H9 (cell line): ENCODE measurements at regions not wholly inside any gene's neighbourhood (a gene's known extent, or its start where the extent isn't known, plus 50 kb on each side); places are given as distances from the start of the nearest gene placed in this dataset.

Experiments used
- DNase-seq: peaks from one replicate; pipeline ENCODE4 v3.0.0-alpha.2; 2017
- H2AFZ ChIP-seq: one replicate; pipeline ENCODE4 v1.6.1; 2013; ENCODE audit warnings: mild to moderate bottlenecking, low read length, control low read depth, moderate library complexity
- H2AK5ac ChIP-seq: 2 replicates; pipeline ENCODE4 v1.6.1; 2013; ENCODE audit warnings: low read length, control low read depth, mixed read lengths; ENCODE audit not compliant: insufficient read length
- H2BK120ac ChIP-seq: one replicate; pipeline ENCODE4 v1.6.1; 2013; ENCODE audit warnings: low read depth, mild to moderate bottlenecking, low read length, control low read depth, inconsistent platforms; ENCODE audit not compliant: poor library complexity, severe bottlenecking
- H2BK12ac ChIP-seq: 2 replicates; pipeline ENCODE4 v1.6.1; 2013; ENCODE audit warnings: low read length, control low read depth, mixed read lengths, low read depth; ENCODE audit not compliant: insufficient read length
- H2BK15ac ChIP-seq: 2 replicates; pipeline ENCODE4 v1.6.1; 2013; ENCODE audit warnings: low read depth, low read length, control low read depth
- H2BK20ac ChIP-seq: one replicate; pipeline ENCODE4 v1.6.1; 2013; ENCODE audit warnings: low read depth, mild to moderate bottlenecking, low read length, control low read depth, inconsistent platforms; ENCODE audit not compliant: poor library complexity, severe bottlenecking
- H2BK5ac ChIP-seq: 2 replicates; pipeline ENCODE4 v1.6.1; 2013; ENCODE audit warnings: low read length, control low read depth, mixed read lengths; ENCODE audit not compliant: insufficient read length
- H3K14ac ChIP-seq: 2 replicates; pipeline ENCODE4 v1.6.1; 2013; ENCODE audit warnings: low read length, control low read depth; ENCODE audit not compliant: insufficient read depth
- H3K18ac ChIP-seq: 2 replicates; pipeline ENCODE4 v1.6.1; 2013; ENCODE audit warnings: low read depth, mild to moderate bottlenecking, mixed read lengths, low read length, control low read depth; ENCODE audit not compliant: insufficient read length
- H3K23ac ChIP-seq: 2 replicates; pipeline ENCODE4 v1.6.1; 2013; ENCODE audit warnings: low read length, control low read depth, mixed read lengths, low read depth; ENCODE audit not compliant: insufficient read length
- H3K23me2 ChIP-seq: 2 replicates; pipeline ENCODE4 v1.6.1; 2013; ENCODE audit warnings: low read depth, mild to moderate bottlenecking, mixed read lengths, low read length, control low read depth; ENCODE audit not compliant: insufficient read length, poor library complexity, severe bottlenecking
- H3K27ac ChIP-seq: 2 replicates; pipeline ENCODE4 v1.5.1; 2013; ENCODE audit warnings: low read length, control low read depth, mixed read lengths, low read depth; ENCODE audit not compliant: insufficient read length
- H3K27me3 ChIP-seq: 2 replicates; pipeline ENCODE4 v1.6.1; 2013; ENCODE audit warnings: low read length, control low read depth, inconsistent platforms; ENCODE audit not compliant: insufficient read depth
- H3K4ac ChIP-seq: 2 replicates; pipeline ENCODE4 v1.6.1; 2013; ENCODE audit warnings: low read depth, mild to moderate bottlenecking, control low read depth, inconsistent platforms, low read length, moderate library complexity
- H3K4me1 ChIP-seq: 2 replicates; pipeline ENCODE4 v1.6.1; 2013; ENCODE audit warnings: low read length, control low read depth, inconsistent platforms; ENCODE audit not compliant: insufficient read depth
- H3K4me2 ChIP-seq: 2 replicates; pipeline ENCODE4 v1.6.1; 2013; ENCODE audit warnings: low read length, control low read depth, mixed read lengths; ENCODE audit not compliant: insufficient read length, insufficient read depth
- H3K56ac ChIP-seq: 2 replicates; pipeline ENCODE4 v1.6.1; 2013; ENCODE audit warnings: low read depth, mild to moderate bottlenecking, mixed read lengths, low read length, control low read depth; ENCODE audit not compliant: insufficient read length
- H3K79me1 ChIP-seq: 2 replicates; pipeline ENCODE4 v1.6.1; 2013; ENCODE audit warnings: low read depth, mild to moderate bottlenecking, moderate library complexity, low read length, control low read depth, inconsistent platforms; ENCODE audit not compliant: insufficient read depth, poor library complexity, severe bottlenecking
- H3K79me2 ChIP-seq: 2 replicates; pipeline ENCODE4 v1.6.1; 2013; ENCODE audit warnings: low read length, control low read depth, inconsistent platforms; ENCODE audit not compliant: insufficient read depth
- H3K9ac ChIP-seq: 2 replicates; pipeline ENCODE4 v1.6.1; 2013; ENCODE audit warnings: low read length, control low read depth, mixed read lengths; ENCODE audit not compliant: insufficient read length; ENCODE audit errors: extremely low read depth
- H3K9me3 ChIP-seq: one replicate; pipeline ENCODE4 v1.6.1; 2013; ENCODE audit warnings: low read depth, low read length, inconsistent platforms; ENCODE audit not compliant: control insufficient read depth
- H3T11ph ChIP-seq: one replicate; pipeline ENCODE4 v1.6.1; 2013; ENCODE audit warnings: mild to moderate bottlenecking, low read length, control low read depth, inconsistent platforms
- H4K20me1 ChIP-seq: one replicate; pipeline ENCODE4 v1.6.1; 2013; ENCODE audit not compliant: control insufficient read depth, insufficient read length, insufficient read depth
- H4K5ac ChIP-seq: 2 replicates; pipeline ENCODE4 v1.6.1; 2013; ENCODE audit warnings: low read depth, mild to moderate bottlenecking, mixed read lengths, low read length, control low read depth; ENCODE audit not compliant: insufficient read length
- H4K8ac ChIP-seq: replicated peaks from 2 replicates; pipeline ENCODE4 v1.6.1; 2013; ENCODE audit warnings: low read length, control low read depth, mixed read lengths, low read depth; ENCODE audit not compliant: insufficient read length
- H4K91ac ChIP-seq: 2 replicates; pipeline ENCODE4 v1.6.1; 2013; ENCODE audit warnings: low read depth, mild to moderate bottlenecking, moderate library complexity, mixed read lengths, low read length, control low read depth; ENCODE audit not compliant: insufficient read length
- H3K27ac Mint-ChIP-seq, 3 experiments: 2 replicates in 2 of 3; 3 replicates in 1 of 3; pipeline ENCODE4 v1.8.0; 2020 to 2021; ENCODE audit warnings: mixed read lengths in 3 of 3, mild to moderate bottlenecking in 1 of 3, moderate library complexity in 1 of 3
- H3K27me3 Mint-ChIP-seq: 2 replicates; pipeline ENCODE4 v1.8.0; 2021; ENCODE audit warnings: low read depth, mild to moderate bottlenecking, moderate library complexity, mixed read lengths
- H3K36me3 Mint-ChIP-seq, 3 experiments: 2 replicates in 2 of 3; 3 replicates in 1 of 3; pipeline ENCODE4 v1.8.0; 2020 to 2021; ENCODE audit warnings: low read depth in 3 of 3, mixed read lengths in 3 of 3; ENCODE audit not compliant: insufficient read depth in 1 of 3
- H3K4me1 Mint-ChIP-seq, 2 experiments: 2 replicates each; pipeline ENCODE4 v1.8.0; 2020; ENCODE audit warnings: mixed read lengths in 2 of 2
- H3K4me3 Mint-ChIP-seq, 2 experiments: 2 replicates in 1 of 2; 3 replicates in 1 of 2; pipeline ENCODE4 v1.8.0; 2020 to 2021; ENCODE audit warnings: mild to moderate bottlenecking in 2 of 2, mixed read lengths in 2 of 2, moderate library complexity in 1 of 2
- H3K9me3 Mint-ChIP-seq, 2 experiments: 2 replicates in 1 of 2; 3 replicates in 1 of 2; pipeline ENCODE4 v1.8.0; 2020; ENCODE audit warnings: mild to moderate bottlenecking in 2 of 2, mixed read lengths in 2 of 2, moderate library complexity in 1 of 2
- CTCF ChIP-seq: fragments of 200-600 bp; sonication (generic); conservative IDR thresholded peaks from 3 replicates; pipeline ENCODE4 v1.8.0; 2021; ENCODE audit warnings: antibody characterized with exemption, mild to moderate bottlenecking
- WGBS: extraction: QIAGEN DNeasy Blood & Tissue Kit; methylation state at CpG from one replicate; pipeline ENCODE4 v1.1.7; 2013; ENCODE audit warnings: missing lambda C conversion rate, low lambda C conversion rate, mixed read lengths; ENCODE audit not compliant: insufficient read length; ENCODE audit errors: extremely low coverage; 5-methylcytosine and 5-hydroxymethylcytosine counted together

DNA sequence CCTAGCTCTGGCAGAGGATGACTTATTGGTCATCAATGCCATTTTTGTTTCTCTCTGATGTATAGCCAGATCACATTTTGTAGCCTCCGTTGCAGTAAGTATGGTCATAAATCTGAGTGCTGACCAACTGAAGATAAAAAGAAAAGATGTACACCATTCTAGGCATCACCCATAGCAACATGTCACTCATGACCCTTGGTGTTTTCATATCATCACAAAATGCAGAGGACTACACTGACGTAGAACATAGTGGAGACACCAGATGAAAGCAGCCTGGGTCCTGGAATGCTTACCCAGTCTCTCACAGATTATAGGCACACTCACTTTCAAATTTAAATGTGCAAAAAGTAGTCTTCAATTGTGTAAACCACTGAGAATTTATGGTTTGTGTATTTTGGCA is 172.8 kb downstream of the PDHA2 start:
- no peak overlapping the region for H4K91ac ChIP-seq
- H3K9me3 ChIP-seq = no peaks in the 10 kb centered on the region
- no peak overlapping the region for H3K9ac ChIP-seq
- no peak overlapping the region for H2BK5ac ChIP-seq
- H3K4ac ChIP-seq = no peak overlapping the region
- H2BK120ac ChIP-seq = no peak overlapping the region
- no peak overlapping the region for H3K56ac ChIP-seq
- WGBS = no CpG with 5 or more reads among the region's 2 CpGs
- no peak overlapping the region for H3K4me2 ChIP-seq
- H2BK20ac ChIP-seq = no peak overlapping the region
- no peak overlapping the region for H4K5ac ChIP-seq
- H3K18ac ChIP-seq = no peak overlapping the region
- Mint-ChIP-seq H3K4me1 (peaks cover 5 to 11% of the 10 kb centered on the region in 2 experiments; a peak in 3 of 4 replicates), H3K36me3 (peaks cover 0 to 4% (median 0%) of the 10 kb centered on the region in 3 experiments; a peak in 1 of 7 replicates), H3K4me3 (no peak overlapping the region), H3K9me3 (no peaks in the 10 kb centered on the region; a peak in 3 of 5 replicates), H3K27ac (no peak overlapping the region), H3K27me3 (no peaks in the 10 kb centered on the region)
- H3K79me1 ChIP-seq = no peaks in the 10 kb centered on the region
- no peak overlapping the region for H3K14ac ChIP-seq
- H4K20me1 ChIP-seq = no peaks in the 10 kb centered on the region
- H3K4me1 ChIP-seq = peaks cover 3% of the 10 kb centered on the region; the same call in 1 of the 2 replicates
- no peak overlapping the region for H4K8ac ChIP-seq
- no peak overlapping the region for H3T11ph ChIP-seq
- no peak overlapping the region for H3K23ac ChIP-seq
- no peaks in the 10 kb centered on the region for H3K27me3 ChIP-seq
- H2AFZ ChIP-seq = no peak overlapping the region
- no peak for DNase-seq
- H3K79me2 ChIP-seq = no peaks in the 10 kb centered on the region
- H2BK15ac ChIP-seq = no peak overlapping the region
- H3K27ac ChIP-seq = no peak overlapping the region
- H3K23me2 ChIP-seq = no peaks in the 10 kb centered on the region
- no peak overlapping the region for H2BK12ac ChIP-seq
- H2AK5ac ChIP-seq = no peak overlapping the region
- no peak for TF ChIP-seq CTCF
